SK-N-SH (cell line): ENCODE measurements at regions not wholly inside any gene's neighbourhood (a gene's known extent, or its start where the extent isn't known, plus 50 kb on each side); places are given as distances from the start of the nearest gene placed in this dataset.

Experiments
- CTCF ChIA-PET: fragments of 300-600, 350-600 bp; formaldehyde crosslinking; extraction: SDS; loops from one replicate; lab custom pipeline; 2021; lab: Yijun Ruan, JAX
- POLR2A ChIA-PET: fragments of 350-600 bp; sonication (Branson Sonifier 250); formaldehyde crosslinking; extraction: SDS; loops from one replicate; lab custom pipeline; 2020; ENCODE audit warnings: antibody characterized with exemption, inconsistent platforms; lab: Yijun Ruan, JAX
- DNase-seq: peaks from one replicate; pipeline ENCODE4 v3.0.0; 2012
- H2AFZ ChIP-seq: fragments of 200-600 bp; sonication (generic); 2 replicates; pipeline ENCODE4 v1.8.1; 2016; ENCODE audit warnings: antibody characterized with exemption, mild to moderate bottlenecking, low read depth
- H3F3A ChIP-seq: fragments of 200-600 bp; sonication (generic); replicated peaks from 2 replicates; pipeline ENCODE3; 2016; ENCODE audit warnings: antibody characterized with exemption, mild to moderate bottlenecking; ENCODE audit not compliant: insufficient read depth
- H3K27ac ChIP-seq, 2 experiments: fragments of 200-500 bp in 1 of 2; fragments of 200-600 bp in 1 of 2; sonication (Bioruptor generic) in 1 of 2; sonication (generic), shearing (Covaris generic) in 1 of 2; 2 replicates each; pipeline versions ENCODE4 v1.5.1 to v1.6.1; 2014 to 2016; ENCODE audit warnings: low read depth in 2 of 2, inconsistent platforms in 1 of 2, low read length in 1 of 2, mild to moderate bottlenecking in 1 of 2, mixed read lengths in 1 of 2
- H3K27me3 ChIP-seq: fragments of 200-600 bp; sonication (generic), shearing (Covaris generic); 2 replicates; pipeline ENCODE4 v1.6.1; 2016; ENCODE audit warnings: mixed run types; ENCODE audit not compliant: insufficient read depth
- H3K36me3 ChIP-seq, 2 experiments: fragments of 200-500 bp in 1 of 2; fragments of 200-600 bp in 1 of 2; sonication (Bioruptor generic) in 1 of 2; sonication (generic) in 1 of 2; replicated peaks in 1 of 2; 2 replicates each; pipeline versions ENCODE3 to v1.5.1; 2014 to 2016; ENCODE audit warnings: low read length in 1 of 2, mild to moderate bottlenecking in 1 of 2; ENCODE audit not compliant: insufficient read depth in 2 of 2, control insufficient read depth in 1 of 2
- H3K4me1 ChIP-seq, 2 experiments: fragments of 200-500 bp in 1 of 2; fragments of 200-600 bp in 1 of 2; sonication (Bioruptor generic) in 1 of 2; sonication (generic), shearing (Covaris generic) in 1 of 2; 2 replicates each; pipeline versions ENCODE4 v1.5.1 to v1.6.1; 2014 to 2016; ENCODE audit warnings: low read depth in 1 of 2, low read length in 1 of 2, mixed run types in 1 of 2; ENCODE audit not compliant: insufficient read depth in 2 of 2, control insufficient read depth in 1 of 2
- H3K4me2 ChIP-seq: fragments of 200-600 bp; sonication (generic), shearing (Covaris generic); 2 replicates; pipeline ENCODE4 v1.6.1; 2017; ENCODE audit warnings: mixed run types
- H3K4me3 ChIP-seq, 2 experiments: fragments of 200-500 bp in 1 of 2; fragments of 200-600 bp in 1 of 2; sonication (Bioruptor generic) in 1 of 2; sonication (generic), shearing (Covaris generic) in 1 of 2; 2 replicates each; pipeline versions ENCODE4 v1.5.1 to v1.8.1; 2014 to 2016; ENCODE audit warnings: low read depth in 2 of 2, inconsistent platforms in 1 of 2, low read length in 1 of 2, mild to moderate bottlenecking in 1 of 2, mixed read lengths in 1 of 2, moderate library complexity in 1 of 2
- H3K79me2 ChIP-seq: fragments of 200-600 bp; sonication (generic); 2 replicates; pipeline ENCODE4 v1.8.1; 2017; ENCODE audit warnings: mild to moderate bottlenecking; ENCODE audit not compliant: insufficient read depth
- H3K9ac ChIP-seq: fragments of 200-600 bp; sonication (generic); 2 replicates; pipeline ENCODE4 v1.6.1; 2017; ENCODE audit warnings: mixed run types
- H3K9me2 ChIP-seq: fragments of 200-600 bp; sonication (generic); 2 replicates; pipeline ENCODE4 v1.6.1; 2017; ENCODE audit warnings: mixed run types
- H3K9me3 ChIP-seq: fragments of 200-600 bp; sonication (generic); 2 replicates; pipeline ENCODE4 v1.6.1; 2017; ENCODE audit warnings: mixed run types, mild to moderate bottlenecking, moderate library complexity
- H4K20me1 ChIP-seq: fragments of 200-600 bp; sonication (generic); 2 replicates; pipeline ENCODE4 v1.6.1; 2017; ENCODE audit warnings: mild to moderate bottlenecking, mixed run types; ENCODE audit not compliant: insufficient read depth
- CHD2 ChIP-seq: fragments of 150-350 bp; IDR thresholded peaks from 2 replicates; pipeline ENCODE4 v1.6.1; 2018; ENCODE audit warnings: low read length; ENCODE audit not compliant: partially characterized antibody
- ELF1 ChIP-seq: IDR thresholded peaks from 2 replicates; pipeline ENCODE4 v1.4.0; 2012
- EZH2phosphoT487 ChIP-seq: fragments of 200-600 bp; sonication (generic); IDR thresholded peaks from 2 replicates; pipeline ENCODE4 v1.6.1; 2017; ENCODE audit warnings: low read depth, mixed run types, mild to moderate bottlenecking, antibody characterized with exemption, moderate library complexity, borderline replicate concordance
- FOSL2 ChIP-seq: IDR thresholded peaks from 2 replicates; pipeline ENCODE4 v1.4.0; 2012; ENCODE audit warnings: low read depth, mild to moderate bottlenecking, moderate library complexity, borderline replicate concordance
- GABPA ChIP-seq: IDR thresholded peaks from 2 replicates; pipeline ENCODE4 v1.4.0; 2012; ENCODE audit warnings: low read depth, mild to moderate bottlenecking
- MAX ChIP-seq: IDR thresholded peaks from 2 replicates; pipeline ENCODE4 v1.4.0; 2012; ENCODE audit warnings: low read depth
- MEF2A ChIP-seq: IDR thresholded peaks from 2 replicates; pipeline ENCODE4 v1.4.0; 2012; ENCODE audit warnings: low read depth, borderline replicate concordance
- MXI1 ChIP-seq: IDR thresholded peaks from 2 replicates; pipeline ENCODE4 v1.6.1; 2012; ENCODE audit warnings: mild to moderate bottlenecking, low read depth, low read length, improper control_type of control experiment
- PBX3 ChIP-seq: IDR thresholded peaks from 2 replicates; pipeline ENCODE4; 2012
- POLR2AphosphoS5 ChIP-seq: IDR thresholded peaks from 2 replicates; pipeline ENCODE4 v1.6.1; 2012; ENCODE audit warnings: low read depth, low read length
- RAD21 ChIP-seq: IDR thresholded peaks from 2 replicates; pipeline ENCODE4 v1.6.1; 2012; ENCODE audit warnings: mild to moderate bottlenecking, low read length
- RCOR1 ChIP-seq: fragments of 150-350 bp; IDR thresholded peaks from 2 replicates; pipeline ENCODE4 v1.6.1; 2017; ENCODE audit warnings: antibody characterized with exemption, low read length
- RFX5 ChIP-seq: IDR thresholded peaks from 2 replicates; pipeline ENCODE4 v1.6.1; 2012; ENCODE audit warnings: mild to moderate bottlenecking, improper control_type of control experiment, low read length
- RXRA ChIP-seq: IDR thresholded peaks from 2 replicates; pipeline ENCODE4 v1.4.0; 2012; ENCODE audit warnings: low read depth, mild to moderate bottlenecking, borderline replicate concordance
- SMC3 ChIP-seq: IDR thresholded peaks from 2 replicates; pipeline ENCODE4 v1.6.1; 2012; ENCODE audit warnings: low read depth, low read length, improper control_type of control experiment
- TCF12 ChIP-seq: IDR thresholded peaks from 2 replicates; pipeline ENCODE4 v1.4.0; 2012
- TEAD4 ChIP-seq: IDR thresholded peaks from 2 replicates; pipeline ENCODE4 v1.4.0; 2012; ENCODE audit warnings: mild to moderate bottlenecking, borderline replicate concordance; ENCODE audit not compliant: insufficient read depth
- USF1 ChIP-seq: IDR thresholded peaks from 2 replicates; pipeline ENCODE4 v1.4.0; 2012; ENCODE audit warnings: low read depth, borderline replicate concordance
- USF2 ChIP-seq: fragments of 150-350 bp; IDR thresholded peaks from 2 replicates; pipeline ENCODE4 v1.6.1; 2017; ENCODE audit warnings: antibody characterized with exemption, low read length, low read depth, borderline replicate concordance
- YY1 ChIP-seq: IDR thresholded peaks from 2 replicates; pipeline ENCODE4 v1.4.0; 2012; ENCODE audit warnings: low read depth, mild to moderate bottlenecking
- ZBTB33 ChIP-seq: IDR thresholded peaks from 2 replicates; pipeline ENCODE4 v1.4.0; 2012; ENCODE audit warnings: low read depth, borderline replicate concordance
- WGBS: methylation state at CpG from one replicate; pipeline ENCODE4 v1.1.6; 2017; ENCODE audit warnings: low lambda C conversion rate; 5-methylcytosine and 5-hydroxymethylcytosine counted together

- TF ChIP-seq PBX3 (no peak), SMC3 (no peak)
Measured at GRCh38 chr10:4074545-4075407, 289.8 kb upstream of the KLF6 start (continued).

GRCh38 chr10:4073912-4074311, 288.9 kb upstream of the KLF6 start:
- H3K4me1 ChIP-seq, result peaks cover 15 to 24% of the 10 kb centered on the region in 2 experiments; a peak in 3 of 4 replicates
- H3K36me3 ChIP-seq, result no peaks in the 10 kb centered on the region
- no peak overlapping the region for H3K4me3 ChIP-seq
- ChIA-PET CTCF (no interaction called here), POLR2A (no interaction called here)
- peaks cover 9% of the 10 kb centered on the region for H3F3A ChIP-seq
- no peaks in the 10 kb centered on the region for H4K20me1 ChIP-seq
- H2AFZ ChIP-seq, result peak overlapping the region; percentile 31; the same call in 1 of the 2 replicates
- no peaks in the 10 kb centered on the region for H3K79me2 ChIP-seq
- peak overlapping the region in 1 of 2 experiments; percentile 45; a peak in 2 of 4 replicates for H3K27ac ChIP-seq
- WGBS, result no CpG with 5 or more reads among the region's 1 CpG
- no peak overlapping the region for H3K9ac ChIP-seq
- peak; percentile 10 for DNase-seq
- H3K4me2 ChIP-seq, result no peak overlapping the region
- TF ChIP-seq YY1, result no peak
- no peak for TF ChIP-seq ELF1
- TF ChIP-seq TEAD4, result no peak
- TF ChIP-seq RCOR1, result no peak
- no peak; the same call in 1 of the 2 replicates for TF ChIP-seq MXI1
- TF ChIP-seq USF2, result no peak
- TF ChIP-seq POLR2AphosphoS5, result no peak
- TF ChIP-seq RFX5, result no peak
- no peak for TF ChIP-seq GABPA
- TF ChIP-seq CHD2, result no peak
- TF ChIP-seq EZH2phosphoT487, result no peak
- no peak for TF ChIP-seq MEF2A
- TF ChIP-seq FOSL2, result no peak
- TF ChIP-seq SMC3, result no peak
- no peak for TF ChIP-seq TCF12
- no peak for TF ChIP-seq MAX
- no peak for TF ChIP-seq RXRA
- TF ChIP-seq RAD21, result no peak
- TF ChIP-seq USF1, result no peak
- TF ChIP-seq ZBTB33, result no peak
- TF ChIP-seq, all 33 proteins: peak for 0
- H3K27me3 ChIP-seq, result no peaks in the 10 kb centered on the region
- no peaks in the 10 kb centered on the region for H3K9me3 ChIP-seq
- H3K9me2 ChIP-seq, result no peaks in the 10 kb centered on the region
